Neural progenitor cell (in vitro differentiated cells): ENCODE measurements at regions not wholly inside any gene's neighbourhood (a gene's known extent, or its start where the extent isn't known, plus 50 kb on each side); places are given as distances from the start of the nearest gene placed in this dataset.

Experiments
- DNase-seq: peaks from one replicate; pipeline ENCODE4 v3.0.0-alpha.2; 2016; ENCODE audit warnings: low spot score
- H2AFZ ChIP-seq: fragments of 200-600 bp; sonication (generic); replicated peaks from 2 replicates; pipeline ENCODE4 v1.6.1; 2016; ENCODE audit warnings: antibody characterized with exemption
- H3F3A ChIP-seq: fragments of 200-600 bp; sonication (generic); 2 replicates; pipeline ENCODE4 v1.6.1; 2016; ENCODE audit warnings: antibody characterized with exemption, low read depth
- H3K27ac ChIP-seq: fragments of 200-600 bp; sonication (generic); 2 replicates; pipeline ENCODE4 v1.5.1; 2016; ENCODE audit warnings: mild to moderate bottlenecking
- H3K27me3 ChIP-seq: fragments of 200-600 bp; sonication (generic); 2 replicates; pipeline ENCODE4 v1.6.1; 2016; ENCODE audit warnings: mild to moderate bottlenecking, moderate library complexity
- H3K36me3 ChIP-seq: fragments of 200-600 bp; sonication (generic); 2 replicates; pipeline ENCODE4 v1.5.1; 2016
- H3K4me1 ChIP-seq: fragments of 200-600 bp; sonication (generic); 2 replicates; pipeline ENCODE4 v1.6.1; 2016; ENCODE audit warnings: mixed run types
- H3K4me2 ChIP-seq: fragments of 200-600 bp; sonication (generic); 2 replicates; pipeline ENCODE4 v1.6.1; 2016
- H3K4me3 ChIP-seq: fragments of 200-600 bp; sonication (generic); 2 replicates; pipeline ENCODE4 v1.5.1; 2016
- H3K79me2 ChIP-seq: fragments of 200-600 bp; sonication (generic); 2 replicates; pipeline ENCODE4 v1.6.1; 2016; ENCODE audit warnings: low read depth
- H3K9ac ChIP-seq: fragments of 200-600 bp; sonication (generic); 2 replicates; pipeline ENCODE4 v1.6.1; 2016
- H3K9me3 ChIP-seq: fragments of 200-600 bp; sonication (generic); 2 replicates; pipeline ENCODE4 v1.5.1; 2016; ENCODE audit warnings: low read depth
- H4K20me1 ChIP-seq: fragments of 200-600 bp; sonication (generic); 2 replicates; pipeline ENCODE4 v1.6.1; 2016; ENCODE audit warnings: low read depth
- H3K27ac Mint-ChIP-seq: 3 replicates; pipeline ENCODE4 v1.8.0; 2021; ENCODE audit warnings: mixed read lengths
- H3K27me3 Mint-ChIP-seq: 2 replicates; pipeline ENCODE4 v1.8.0; 2022; ENCODE audit warnings: low read depth, mild to moderate bottlenecking, inconsistent platforms, moderate library complexity, mixed read lengths; ENCODE audit not compliant: insufficient read depth
- H3K36me3 Mint-ChIP-seq: 3 replicates; pipeline ENCODE4 v1.8.0; 2021; ENCODE audit warnings: mixed read lengths
- H3K4me1 Mint-ChIP-seq: 3 replicates; pipeline ENCODE4 v1.8.0; 2021; ENCODE audit warnings: mixed read lengths
- H3K4me3 Mint-ChIP-seq: 3 replicates; pipeline ENCODE4 v1.8.0; 2021; ENCODE audit warnings: mild to moderate bottlenecking, moderate library complexity, mixed read lengths
- H3K9me3 Mint-ChIP-seq: 3 replicates; pipeline ENCODE4 v1.8.0; 2020; ENCODE audit warnings: mixed read lengths
- EZH2 ChIP-seq: fragments of 200-600 bp; sonication (generic); IDR thresholded peaks from 2 replicates; pipeline ENCODE4 v1.6.1; 2017; ENCODE audit warnings: antibody characterized with exemption, mild to moderate bottlenecking, moderate library complexity
- EZH2phosphoT487 ChIP-seq: fragments of 200-600 bp; sonication (generic); IDR thresholded peaks from 2 replicates; pipeline ENCODE4 v1.6.1; 2017; ENCODE audit warnings: antibody characterized with exemption
- TF ChIP-seq, protein P1 (sequence below): fragments of 200-600 bp; sonication (generic); IDR thresholded peaks from 2 replicates; pipeline ENCODE4 v1.5.1; 2017; ENCODE audit warnings: antibody characterized with exemption, mild to moderate bottlenecking

DNA sequence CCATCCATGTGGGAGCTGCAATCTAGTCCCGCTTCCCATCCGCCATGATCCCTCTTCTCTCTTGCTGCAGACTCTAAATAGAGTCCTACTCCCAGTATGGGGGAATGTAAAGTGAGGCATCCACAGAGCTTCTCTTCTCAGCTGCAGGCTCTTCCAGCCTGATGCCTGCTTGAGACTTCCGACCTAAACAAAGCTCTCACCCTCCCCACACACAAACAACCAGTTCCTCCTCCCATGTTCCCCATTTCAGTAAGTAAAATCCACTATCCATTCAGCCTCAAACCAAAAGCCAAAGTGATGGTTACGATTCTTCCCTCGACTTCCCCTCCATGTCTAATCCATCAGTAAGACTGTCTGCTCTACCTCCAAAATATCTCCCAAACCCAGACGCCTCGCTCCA lies 108.2 kb upstream of the NFE2L3 start:
- Histone ChIP-seq H3K36me3 (no peaks in the 10 kb centered on the region), H3K9me3 (no peaks in the 10 kb centered on the region), H3K4me2 (no peak overlapping the region), H3K4me3 (no peak overlapping the region), H4K20me1 (no peaks in the 10 kb centered on the region), H2AFZ (no peak overlapping the region), H3K27ac (no peak overlapping the region), H3K79me2 (no peaks in the 10 kb centered on the region), H3K9ac (no peak overlapping the region), H3K27me3 (no peaks in the 10 kb centered on the region), H3F3A (no peaks in the 10 kb centered on the region), H3K4me1 (no peaks in the 10 kb centered on the region)
- Mint-ChIP-seq H3K4me1 (peaks cover 7% of the 10 kb centered on the region), H3K9me3 (no peaks in the 10 kb centered on the region), H3K36me3 (no peaks in the 10 kb centered on the region), H3K4me3 (no peak overlapping the region), H3K27me3 (peaks cover 6% of the 10 kb centered on the region), H3K27ac (no peak overlapping the region)
- TF ChIP-seq, protein P1, sequence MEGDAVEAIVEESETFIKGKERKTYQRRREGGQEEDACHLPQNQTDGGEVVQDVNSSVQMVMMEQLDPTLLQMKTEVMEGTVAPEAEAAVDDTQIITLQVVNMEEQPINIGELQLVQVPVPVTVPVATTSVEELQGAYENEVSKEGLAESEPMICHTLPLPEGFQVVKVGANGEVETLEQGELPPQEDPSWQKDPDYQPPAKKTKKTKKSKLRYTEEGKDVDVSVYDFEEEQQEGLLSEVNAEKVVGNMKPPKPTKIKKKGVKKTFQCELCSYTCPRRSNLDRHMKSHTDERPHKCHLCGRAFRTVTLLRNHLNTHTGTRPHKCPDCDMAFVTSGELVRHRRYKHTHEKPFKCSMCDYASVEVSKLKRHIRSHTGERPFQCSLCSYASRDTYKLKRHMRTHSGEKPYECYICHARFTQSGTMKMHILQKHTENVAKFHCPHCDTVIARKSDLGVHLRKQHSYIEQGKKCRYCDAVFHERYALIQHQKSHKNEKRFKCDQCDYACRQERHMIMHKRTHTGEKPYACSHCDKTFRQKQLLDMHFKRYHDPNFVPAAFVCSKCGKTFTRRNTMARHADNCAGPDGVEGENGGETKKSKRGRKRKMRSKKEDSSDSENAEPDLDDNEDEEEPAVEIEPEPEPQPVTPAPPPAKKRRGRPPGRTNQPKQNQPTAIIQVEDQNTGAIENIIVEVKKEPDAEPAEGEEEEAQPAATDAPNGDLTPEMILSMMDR = no peak
- TF ChIP-seq EZH2 = no peak
- no peak for TF ChIP-seq EZH2phosphoT487
- DNase-seq = no peak

- Histone ChIP-seq H3F3A (no peaks in the 10 kb centered on the region), H3K4me2 (no peak overlapping the region), H3K4me1 (no peaks in the 10 kb centered on the region), H3K27ac (no peak overlapping the region), H2AFZ (no peak overlapping the region), H3K9ac (no peak overlapping the region), H3K9me3 (no peaks in the 10 kb centered on the region), H4K20me1 (no peaks in the 10 kb centered on the region), H3K36me3 (no peaks in the 10 kb centered on the region), H3K79me2 (no peaks in the 10 kb centered on the region), H3K27me3 (no peaks in the 10 kb centered on the region), H3K4me3 (no peak overlapping the region)
- H3K9me3 Mint-ChIP-seq = no peaks in the 10 kb centered on the region
- TF ChIP-seq EZH2 (no peak), EZH2phosphoT487 (no peak)
- TF ChIP-seq, protein P1 = no peak
- H3K36me3 Mint-ChIP-seq = no peaks in the 10 kb centered on the region
- H3K27ac Mint-ChIP-seq = no peak overlapping the region
- H3K4me1 Mint-ChIP-seq = peaks cover 7% of the 10 kb centered on the region
- peaks cover 6% of the 10 kb centered on the region for H3K27me3 Mint-ChIP-seq
- H3K4me3 Mint-ChIP-seq = no peak overlapping the region
- DNase-seq = no peak
Observed at GRCh38 chr7:26044320-26044719, 107.7 kb upstream of the NFE2L3 start.

DNA sequence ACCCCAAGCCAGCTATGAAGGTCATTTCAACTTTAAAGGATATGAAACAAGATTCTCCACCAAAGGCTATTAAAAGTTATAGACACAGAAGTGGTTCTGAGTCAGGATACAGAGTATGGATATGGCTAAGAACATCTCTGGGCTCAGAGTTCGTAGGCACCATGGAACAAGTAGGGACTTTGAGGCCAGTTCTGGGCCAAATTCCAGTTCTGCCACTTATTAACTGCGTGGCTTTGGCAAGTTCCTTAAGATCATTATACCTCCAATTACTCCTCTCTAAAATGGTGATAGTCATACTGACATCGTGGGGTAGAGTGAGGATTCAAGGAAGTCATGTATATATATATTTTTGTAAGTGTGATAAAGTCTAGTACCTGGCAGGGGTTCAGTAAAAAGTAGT lies 105.8 kb upstream of the NFE2L3 start:
- TF ChIP-seq EZH2 (no peak), EZH2phosphoT487 (no peak)
- TF ChIP-seq, protein P1 = no peak
- no peaks in the 10 kb centered on the region for H3K79me2 ChIP-seq
- no peak overlapping the region for H3K4me2 ChIP-seq
- Mint-ChIP-seq H3K36me3 (no peaks in the 10 kb centered on the region), H3K27me3 (peaks cover 6% of the 10 kb centered on the region), H3K4me1 (peaks cover 7% of the 10 kb centered on the region), H3K27ac (no peak overlapping the region), H3K4me3 (no peak overlapping the region), H3K9me3 (no peaks in the 10 kb centered on the region)
- H3K27me3 ChIP-seq = no peaks in the 10 kb centered on the region
- no peak overlapping the region for H3K27ac ChIP-seq
- no peak overlapping the region for H3K9ac ChIP-seq
- H3K4me1 ChIP-seq = no peaks in the 10 kb centered on the region
- H2AFZ ChIP-seq = no peak overlapping the region
- no peaks in the 10 kb centered on the region for H3K9me3 ChIP-seq
- no peaks in the 10 kb centered on the region for H3F3A ChIP-seq
- H3K4me3 ChIP-seq = no peak overlapping the region
- no peaks in the 10 kb centered on the region for H4K20me1 ChIP-seq
- DNase-seq = no peak
- no peaks in the 10 kb centered on the region for H3K36me3 ChIP-seq

- Histone ChIP-seq H3K4me3 (no peak overlapping the region), H2AFZ (no peak overlapping the region), H3K27me3 (no peaks in the 10 kb centered on the region), H3K4me1 (no peaks in the 10 kb centered on the region), H3K79me2 (no peaks in the 10 kb centered on the region), H3K9me3 (no peaks in the 10 kb centered on the region), H3K36me3 (no peaks in the 10 kb centered on the region), H4K20me1 (no peaks in the 10 kb centered on the region), H3F3A (no peaks in the 10 kb centered on the region), H3K27ac (no peak overlapping the region), H3K9ac (no peak overlapping the region), H3K4me2 (no peak overlapping the region)
- DNase-seq = no peak
- TF ChIP-seq EZH2phosphoT487 = no peak
- TF ChIP-seq, protein P1 = no peak
- no peak for TF ChIP-seq EZH2
- Mint-ChIP-seq H3K9me3 (peaks cover 4% of the 10 kb centered on the region), H3K4me3 (no peak overlapping the region), H3K4me1 (peaks cover 7% of the 10 kb centered on the region), H3K27me3 (peaks cover 7% of the 10 kb centered on the region), H3K36me3 (no peaks in the 10 kb centered on the region), H3K27ac (no peak overlapping the region)
Observed at GRCh38 chr7:26046878-26047277, 105.1 kb upstream of the NFE2L3 start.
